SK-N-SH (cell line): ENCODE measurements at regions not wholly inside any gene's neighbourhood (a gene's known extent, or its start where the extent isn't known, plus 50 kb on each side); places are given as distances from the start of the nearest gene placed in this dataset.

Source experiments
- EP300 ChIP-seq, 2 experiments: IDR thresholded peaks; 2 replicates each; pipeline versions ENCODE4 v1.4.0 to v1.6.1; 2012; ENCODE audit warnings: borderline replicate concordance in 1 of 2, low read depth in 1 of 2, low read length in 1 of 2
- EZH2phosphoT487 ChIP-seq: fragments of 200-600 bp; sonication (generic); IDR thresholded peaks from 2 replicates; pipeline ENCODE4 v1.6.1; 2017; ENCODE audit warnings: low read depth, mixed run types, mild to moderate bottlenecking, antibody characterized with exemption, moderate library complexity, borderline replicate concordance
- FOXJ3 ChIP-seq: sonication (generic); formaldehyde crosslinking; IDR thresholded peaks from 2 replicates; pipeline ENCODE4 v1.5.1; 2020; ENCODE audit warnings: mild to moderate bottlenecking, missing genetic modification reagents
- GABPA ChIP-seq: IDR thresholded peaks from 2 replicates; pipeline ENCODE4 v1.4.0; 2012; ENCODE audit warnings: low read depth, mild to moderate bottlenecking
- POLR2AphosphoS5 ChIP-seq: IDR thresholded peaks from 2 replicates; pipeline ENCODE4 v1.6.1; 2012; ENCODE audit warnings: low read depth, low read length
- RAD21 ChIP-seq: IDR thresholded peaks from 2 replicates; pipeline ENCODE4 v1.6.1; 2012; ENCODE audit warnings: mild to moderate bottlenecking, low read length
- RFX5 ChIP-seq: IDR thresholded peaks from 2 replicates; pipeline ENCODE4 v1.6.1; 2012; ENCODE audit warnings: mild to moderate bottlenecking, improper control_type of control experiment, low read length
- SIN3A ChIP-seq: IDR thresholded peaks from 2 replicates; pipeline ENCODE4 v1.6.1; 2012; ENCODE audit warnings: low read depth, mild to moderate bottlenecking, low read length, moderate library complexity, borderline replicate concordance
- TAF1 ChIP-seq: IDR thresholded peaks from 2 replicates; pipeline ENCODE4 v1.6.1; 2012; ENCODE audit warnings: low read depth, mild to moderate bottlenecking, low read length, moderate library complexity, borderline replicate concordance
- TEAD4 ChIP-seq: IDR thresholded peaks from 2 replicates; pipeline ENCODE4 v1.4.0; 2012; ENCODE audit warnings: mild to moderate bottlenecking, borderline replicate concordance; ENCODE audit not compliant: insufficient read depth
- TF ChIP-seq, protein P1 (sequence below): fragments of 200-600 bp; sonication (generic); IDR thresholded peaks from 2 replicates; pipeline ENCODE4 v1.6.1; 2017; ENCODE audit warnings: antibody characterized with exemption, mild to moderate bottlenecking, moderate library complexity
- TF ChIP-seq, protein P2 (sequence below): IDR thresholded peaks from 2 replicates; pipeline ENCODE4 v1.4.0; 2012; ENCODE audit warnings: low read depth
- TF ChIP-seq, protein P3 (sequence below): IDR thresholded peaks from 2 replicates; pipeline ENCODE4 v1.6.1; 2012; ENCODE audit warnings: mild to moderate bottlenecking, low read depth, low read length, moderate library complexity
- TF ChIP-seq, protein P4 (sequence below): IDR thresholded peaks from 2 replicates; pipeline ENCODE4 v1.4.0; 2012; ENCODE audit warnings: low read depth, borderline replicate concordance

DNA sequence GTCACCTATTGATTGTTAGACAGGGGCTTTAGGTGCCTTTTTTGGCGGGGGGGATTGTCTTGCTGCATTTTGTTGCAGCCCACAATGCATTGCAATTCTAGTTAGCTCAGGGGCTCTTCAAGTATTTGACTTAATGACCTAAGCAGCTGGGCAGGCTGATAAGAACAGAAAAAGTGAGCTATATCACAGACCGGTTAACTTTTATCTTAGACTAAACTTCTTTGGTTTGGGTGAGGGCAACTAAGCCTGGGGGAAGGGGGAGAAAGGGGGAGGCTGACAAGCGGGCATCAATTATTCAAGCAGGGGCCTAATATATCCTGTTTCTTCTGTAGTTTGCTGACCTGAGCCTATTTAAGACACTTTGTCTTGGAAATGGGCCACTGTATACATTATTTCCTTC, 66.0 kb upstream of the GPR6 start:
- TF ChIP-seq EP300 (IDR thresholded peaks at IDR 0.05; ENCODE audit: borderline replicate concordance in 1 of 2, low read depth in 1 of 2, low read length in 1 of 2): no peak
- TF ChIP-seq, protein P1, sequence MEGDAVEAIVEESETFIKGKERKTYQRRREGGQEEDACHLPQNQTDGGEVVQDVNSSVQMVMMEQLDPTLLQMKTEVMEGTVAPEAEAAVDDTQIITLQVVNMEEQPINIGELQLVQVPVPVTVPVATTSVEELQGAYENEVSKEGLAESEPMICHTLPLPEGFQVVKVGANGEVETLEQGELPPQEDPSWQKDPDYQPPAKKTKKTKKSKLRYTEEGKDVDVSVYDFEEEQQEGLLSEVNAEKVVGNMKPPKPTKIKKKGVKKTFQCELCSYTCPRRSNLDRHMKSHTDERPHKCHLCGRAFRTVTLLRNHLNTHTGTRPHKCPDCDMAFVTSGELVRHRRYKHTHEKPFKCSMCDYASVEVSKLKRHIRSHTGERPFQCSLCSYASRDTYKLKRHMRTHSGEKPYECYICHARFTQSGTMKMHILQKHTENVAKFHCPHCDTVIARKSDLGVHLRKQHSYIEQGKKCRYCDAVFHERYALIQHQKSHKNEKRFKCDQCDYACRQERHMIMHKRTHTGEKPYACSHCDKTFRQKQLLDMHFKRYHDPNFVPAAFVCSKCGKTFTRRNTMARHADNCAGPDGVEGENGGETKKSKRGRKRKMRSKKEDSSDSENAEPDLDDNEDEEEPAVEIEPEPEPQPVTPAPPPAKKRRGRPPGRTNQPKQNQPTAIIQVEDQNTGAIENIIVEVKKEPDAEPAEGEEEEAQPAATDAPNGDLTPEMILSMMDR: no peak
- no peak for TF ChIP-seq RFX5
- TF ChIP-seq EZH2phosphoT487: no peak
- TF ChIP-seq SIN3A: no peak
- TF ChIP-seq, protein P2, sequence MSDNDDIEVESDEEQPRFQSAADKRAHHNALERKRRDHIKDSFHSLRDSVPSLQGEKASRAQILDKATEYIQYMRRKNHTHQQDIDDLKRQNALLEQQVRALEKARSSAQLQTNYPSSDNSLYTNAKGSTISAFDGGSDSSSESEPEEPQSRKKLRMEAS: no peak
- no peak for TF ChIP-seq GABPA
- TF ChIP-seq, protein P3, sequence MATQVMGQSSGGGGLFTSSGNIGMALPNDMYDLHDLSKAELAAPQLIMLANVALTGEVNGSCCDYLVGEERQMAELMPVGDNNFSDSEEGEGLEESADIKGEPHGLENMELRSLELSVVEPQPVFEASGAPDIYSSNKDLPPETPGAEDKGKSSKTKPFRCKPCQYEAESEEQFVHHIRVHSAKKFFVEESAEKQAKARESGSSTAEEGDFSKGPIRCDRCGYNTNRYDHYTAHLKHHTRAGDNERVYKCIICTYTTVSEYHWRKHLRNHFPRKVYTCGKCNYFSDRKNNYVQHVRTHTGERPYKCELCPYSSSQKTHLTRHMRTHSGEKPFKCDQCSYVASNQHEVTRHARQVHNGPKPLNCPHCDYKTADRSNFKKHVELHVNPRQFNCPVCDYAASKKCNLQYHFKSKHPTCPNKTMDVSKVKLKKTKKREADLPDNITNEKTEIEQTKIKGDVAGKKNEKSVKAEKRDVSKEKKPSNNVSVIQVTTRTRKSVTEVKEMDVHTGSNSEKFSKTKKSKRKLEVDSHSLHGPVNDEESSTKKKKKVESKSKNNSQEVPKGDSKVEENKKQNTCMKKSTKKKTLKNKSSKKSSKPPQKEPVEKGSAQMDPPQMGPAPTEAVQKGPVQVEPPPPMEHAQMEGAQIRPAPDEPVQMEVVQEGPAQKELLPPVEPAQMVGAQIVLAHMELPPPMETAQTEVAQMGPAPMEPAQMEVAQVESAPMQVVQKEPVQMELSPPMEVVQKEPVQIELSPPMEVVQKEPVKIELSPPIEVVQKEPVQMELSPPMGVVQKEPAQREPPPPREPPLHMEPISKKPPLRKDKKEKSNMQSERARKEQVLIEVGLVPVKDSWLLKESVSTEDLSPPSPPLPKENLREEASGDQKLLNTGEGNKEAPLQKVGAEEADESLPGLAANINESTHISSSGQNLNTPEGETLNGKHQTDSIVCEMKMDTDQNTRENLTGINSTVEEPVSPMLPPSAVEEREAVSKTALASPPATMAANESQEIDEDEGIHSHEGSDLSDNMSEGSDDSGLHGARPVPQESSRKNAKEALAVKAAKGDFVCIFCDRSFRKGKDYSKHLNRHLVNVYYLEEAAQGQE: no peak
- no peak for TF ChIP-seq FOXJ3 (CRISPR knock-in tag)
- TF ChIP-seq POLR2AphosphoS5: no peak
- TF ChIP-seq TEAD4: no peak
- no peak for TF ChIP-seq RAD21
- TF ChIP-seq TAF1: no peak
- TF ChIP-seq, protein P4, sequence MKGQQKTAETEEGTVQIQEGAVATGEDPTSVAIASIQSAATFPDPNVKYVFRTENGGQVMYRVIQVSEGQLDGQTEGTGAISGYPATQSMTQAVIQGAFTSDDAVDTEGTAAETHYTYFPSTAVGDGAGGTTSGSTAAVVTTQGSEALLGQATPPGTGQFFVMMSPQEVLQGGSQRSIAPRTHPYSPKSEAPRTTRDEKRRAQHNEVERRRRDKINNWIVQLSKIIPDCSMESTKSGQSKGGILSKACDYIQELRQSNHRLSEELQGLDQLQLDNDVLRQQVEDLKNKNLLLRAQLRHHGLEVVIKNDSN: no peak
